Amniotic stem cell (primary cell): ENCODE measurements at regions not wholly inside any gene's neighbourhood (a gene's known extent, or its start where the extent isn't known, plus 50 kb on each side); places are given as distances from the start of the nearest gene placed in this dataset.

Experiments
- DNase-seq: peaks from one replicate; lab custom pipeline; 2025; lab: John Stamatoyannopoulos, UW

DNA sequence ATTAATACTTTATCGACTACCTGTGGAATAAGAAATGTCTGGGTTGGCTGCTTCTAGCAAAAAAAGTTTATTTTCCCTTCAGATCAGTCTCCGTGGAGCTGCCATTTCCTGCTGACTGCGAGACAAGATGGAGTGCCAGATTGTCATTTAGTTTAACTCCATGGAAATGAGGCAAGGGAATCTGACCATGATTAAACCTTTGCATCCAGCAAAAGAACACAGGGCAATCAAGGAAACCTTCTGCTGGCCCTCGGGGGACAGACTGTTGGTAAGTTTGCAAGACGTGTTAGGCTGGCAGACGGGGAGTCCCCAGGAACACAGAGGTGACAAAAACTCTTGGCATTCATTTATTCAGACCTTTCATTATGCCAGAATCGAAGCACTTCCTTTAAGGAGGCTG lies 52.2 kb upstream of the SPACA1 start:
- no peak for DNase-seq

DNA sequence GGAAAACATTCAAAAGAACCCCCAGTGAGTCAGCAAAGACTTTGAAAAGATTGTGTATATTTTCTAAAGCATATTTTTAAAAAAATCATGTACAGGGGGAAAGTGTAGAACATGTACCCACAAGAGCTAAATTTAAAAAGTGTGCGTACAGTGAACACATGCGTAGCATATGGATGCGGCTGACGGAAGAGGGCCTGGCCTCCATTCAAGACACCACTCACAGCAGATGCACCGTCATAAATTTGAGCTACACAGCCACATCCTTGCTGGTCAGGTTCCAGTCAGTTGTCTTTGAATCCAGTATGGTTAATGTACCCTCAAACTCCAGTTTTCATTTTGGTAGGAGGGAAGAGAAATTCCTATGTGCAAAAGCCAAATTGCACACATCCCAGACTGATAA lies 54.3 kb upstream of the SPACA1 start:
- DNase-seq: no peak

GRCh38 chr6:87990871-87991270 lies 56.8 kb upstream of the SPACA1 start:
- no peak for DNase-seq

DNA sequence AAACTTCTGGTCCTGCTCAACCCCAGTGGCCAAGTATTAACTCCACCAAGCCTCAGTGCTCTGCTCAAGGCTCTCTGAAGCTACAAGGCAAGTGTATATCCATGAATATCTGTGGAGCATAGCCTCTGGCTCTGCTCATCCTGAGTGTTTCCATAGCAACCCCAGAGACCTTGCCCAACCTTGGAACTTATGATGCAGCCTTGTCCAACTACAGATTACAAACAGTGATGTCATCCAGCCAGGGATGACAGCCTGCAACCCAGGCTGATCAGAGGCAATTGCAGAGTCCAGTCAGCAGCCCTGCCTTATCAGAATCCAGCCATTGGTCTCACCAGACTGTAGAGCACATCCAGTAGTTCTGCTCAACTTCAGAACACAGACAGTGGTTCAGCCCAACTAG lies 65.5 kb upstream of the SPACA1 start:
- DNase-seq: no peak

- no peak for DNase-seq
Measured at GRCh38 chr6:87979737-87980136, 67.9 kb upstream of the SPACA1 start.

GRCh38 chr6:87976616-87977015 lies 71.0 kb upstream of the SPACA1 start:
- DNase-seq: no peak

- no peak for DNase-seq
Measured at GRCh38 chr6:87975561-87975960, 72.1 kb upstream of the SPACA1 start.

GRCh38 chr6:87972279-87972678 lies 75.4 kb upstream of the SPACA1 start:
- DNase-seq: no peak

DNA sequence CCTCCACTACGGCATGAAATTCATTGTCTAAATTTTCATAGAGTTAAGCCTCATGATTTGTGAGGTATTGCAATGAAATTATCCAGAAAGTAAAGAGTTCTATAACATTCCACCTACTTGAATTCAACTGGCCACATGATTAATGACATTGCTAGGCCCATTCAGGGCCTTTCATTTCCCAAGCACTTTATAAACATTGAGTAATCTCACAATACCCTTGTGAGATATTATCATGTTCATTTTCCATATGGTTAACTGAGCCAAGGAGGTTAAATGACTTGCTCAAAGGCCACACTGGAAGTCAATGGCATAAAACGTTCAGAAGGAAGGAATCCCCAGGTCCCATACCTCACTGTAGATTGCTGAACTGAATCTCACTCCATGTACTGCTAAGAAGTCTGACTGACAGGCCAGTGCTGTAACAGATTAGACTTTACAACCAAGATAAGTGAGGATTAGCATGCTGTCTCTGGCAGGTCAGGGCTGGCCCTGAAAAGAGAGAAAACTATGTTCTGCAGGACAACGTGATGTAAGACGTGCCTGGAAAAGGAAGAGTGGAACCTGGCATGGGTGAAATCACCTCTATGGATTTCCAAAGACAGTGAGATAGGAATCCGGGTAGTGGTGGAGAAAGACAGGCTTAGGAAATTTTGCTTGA lies 75.9 kb upstream of the SPACA1 start:
- no peak for DNase-seq

DNA sequence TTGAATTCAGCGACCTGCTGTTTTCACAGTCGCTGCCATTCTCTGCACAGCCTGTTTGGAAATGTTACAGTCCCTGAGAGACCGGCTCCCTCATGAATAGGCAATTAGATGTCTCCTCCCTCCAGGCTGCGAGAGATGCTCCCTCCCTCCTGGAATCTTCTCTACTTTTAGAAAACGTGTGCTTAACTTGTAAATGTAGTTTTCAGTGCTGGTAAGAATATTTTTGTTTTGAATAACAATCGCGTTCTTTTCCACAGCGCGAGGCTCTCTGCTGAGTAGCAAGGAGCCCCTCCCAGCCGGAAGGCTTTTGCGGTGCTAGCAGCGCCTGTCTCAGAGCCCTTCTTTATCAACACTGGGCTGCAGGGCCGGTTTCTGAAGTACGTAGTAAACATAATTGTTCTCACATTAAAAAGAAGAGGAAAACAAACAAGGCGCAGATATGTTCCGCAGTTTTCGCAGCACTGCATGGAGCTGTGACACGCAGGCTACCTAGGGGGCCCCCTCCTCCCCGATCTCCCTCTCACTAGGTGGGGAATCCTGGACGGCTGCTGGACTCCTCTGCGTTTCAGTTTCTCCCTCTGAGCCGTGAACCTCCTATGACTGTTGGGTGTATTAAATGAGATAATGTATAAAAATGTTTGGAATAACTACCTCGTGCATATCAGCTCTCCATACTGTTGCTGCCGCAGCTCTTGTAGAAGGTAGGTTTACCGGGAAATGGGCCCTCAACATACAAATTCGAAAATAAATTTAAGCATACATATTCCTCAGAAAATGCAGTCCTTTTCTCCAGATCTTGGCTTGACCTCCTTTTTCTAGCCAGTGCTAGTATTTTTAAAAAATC lies 79.0 kb upstream of the SPACA1 start:
- DNase-seq: no peak

DNA sequence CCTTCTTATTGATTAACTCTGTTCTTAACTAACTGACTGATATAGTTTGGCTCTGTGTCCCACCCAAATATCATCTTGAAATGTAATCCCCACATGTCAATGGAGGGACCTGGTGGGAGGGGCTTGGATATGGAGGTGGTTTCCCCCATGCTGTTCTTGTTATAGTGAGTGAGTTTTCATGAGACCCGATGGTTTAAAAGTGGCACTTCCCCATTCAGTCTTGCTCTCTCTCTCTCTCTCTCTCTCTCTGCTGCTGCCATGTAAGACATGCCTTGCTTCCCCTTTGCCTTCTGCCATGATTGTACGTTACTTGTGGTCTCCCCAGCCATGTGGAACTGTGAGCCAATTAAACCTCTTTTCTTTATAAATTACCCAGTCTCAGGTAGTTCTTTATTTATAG lies 81.8 kb upstream of the SPACA1 start:
- no peak for DNase-seq

GRCh38 chr6:87959083-87959482 lies 88.6 kb upstream of the SPACA1 start:
- no peak for DNase-seq

DNA sequence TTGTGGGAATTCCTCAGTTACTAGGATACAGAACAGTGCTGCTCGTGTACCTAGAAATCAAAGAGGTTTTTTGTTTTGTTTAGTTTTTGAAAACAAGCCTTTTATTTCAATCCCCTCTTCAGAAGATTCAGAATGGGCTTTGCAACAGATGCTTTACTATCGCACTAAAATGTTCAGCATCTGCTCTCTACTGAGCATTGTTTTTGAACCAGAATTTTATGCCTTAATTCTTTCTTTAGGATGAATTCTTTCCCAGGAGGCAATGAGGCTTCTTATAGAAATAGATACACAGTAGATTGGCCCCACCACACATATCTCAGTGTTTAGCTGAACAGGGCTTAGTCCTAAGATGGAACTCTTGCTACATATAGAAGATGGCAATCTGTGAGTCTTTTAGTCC lies 95.9 kb upstream of the SPACA1 start:
- no peak for DNase-seq

DNA sequence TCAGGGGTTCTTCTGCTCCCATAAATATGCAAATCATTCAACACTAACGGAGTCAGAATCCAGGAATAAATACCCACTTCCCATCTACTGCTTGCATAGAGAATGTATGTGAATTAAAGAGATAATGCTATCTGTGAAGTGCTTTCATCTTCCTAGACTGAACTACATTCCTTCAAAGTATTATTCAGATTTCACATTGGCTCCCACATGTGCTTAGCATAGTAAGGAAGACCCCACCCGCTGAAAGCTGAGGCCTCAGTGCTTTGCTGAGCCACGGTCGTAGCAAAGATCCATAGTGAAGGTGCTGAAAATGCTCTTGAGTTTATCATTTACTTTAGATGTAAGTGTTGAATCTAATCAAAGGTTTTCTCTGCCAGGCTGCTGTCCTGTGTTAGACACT lies 97.0 kb upstream of the SPACA1 start:
- no peak for DNase-seq

- no peak for DNase-seq
Measured at GRCh38 chr6:87949194-87949593, 98.4 kb upstream of the SPACA1 start.

GRCh38 chr6:87946669-87947068 lies 101.0 kb upstream of the SPACA1 start:
- DNase-seq: no peak

GRCh38 chr6:87945966-87946365 lies 101.7 kb upstream of the SPACA1 start:
- DNase-seq: no peak

DNA sequence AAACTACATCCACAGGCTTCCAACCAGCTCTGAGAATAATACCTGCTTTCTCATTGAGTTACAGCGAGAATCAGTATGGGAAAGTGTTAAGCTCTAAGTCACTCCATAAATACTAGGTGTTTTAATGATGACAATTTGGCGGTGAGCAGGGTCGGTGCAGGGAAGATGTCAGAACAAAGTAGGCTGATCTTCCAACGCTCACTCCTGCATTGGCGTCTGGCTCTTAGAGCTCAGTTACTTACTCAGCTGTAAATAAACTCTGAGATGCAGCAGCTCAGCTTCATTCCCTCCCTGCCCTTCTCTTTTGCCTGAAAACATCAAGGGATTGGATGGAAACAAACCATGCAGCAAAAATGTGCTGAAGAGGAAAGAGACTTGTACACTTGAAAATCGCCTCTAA lies 102.5 kb upstream of the SPACA1 start:
- DNase-seq: no peak

DNA sequence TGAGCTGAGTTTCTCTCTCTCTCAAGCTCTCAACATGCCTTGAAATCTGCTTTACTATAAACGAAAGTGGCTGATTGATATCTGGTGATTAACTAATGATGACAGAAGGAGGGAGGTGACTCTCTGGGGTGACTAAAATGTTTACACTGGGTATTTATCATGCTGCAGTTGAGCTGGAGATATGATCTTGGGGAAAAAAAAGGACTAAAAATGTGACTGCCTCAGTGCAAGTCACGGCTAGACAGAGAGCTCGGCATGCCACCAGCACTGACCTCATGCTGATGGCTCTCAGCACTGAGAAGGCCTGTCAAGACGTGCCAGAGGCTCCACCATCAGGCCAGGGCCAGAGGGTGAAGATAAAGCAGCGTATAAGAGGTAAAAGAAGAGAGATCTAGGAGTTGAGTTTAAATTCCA lies 103.1 kb upstream of the SPACA1 start:
- DNase-seq: no peak

GRCh38 chr6:87943191-87943590 lies 104.5 kb upstream of the SPACA1 start:
- DNase-seq: no peak

GRCh38 chr6:87941556-87942358 lies 105.9 kb upstream of the SPACA1 start:
- no peak for DNase-seq

DNA sequence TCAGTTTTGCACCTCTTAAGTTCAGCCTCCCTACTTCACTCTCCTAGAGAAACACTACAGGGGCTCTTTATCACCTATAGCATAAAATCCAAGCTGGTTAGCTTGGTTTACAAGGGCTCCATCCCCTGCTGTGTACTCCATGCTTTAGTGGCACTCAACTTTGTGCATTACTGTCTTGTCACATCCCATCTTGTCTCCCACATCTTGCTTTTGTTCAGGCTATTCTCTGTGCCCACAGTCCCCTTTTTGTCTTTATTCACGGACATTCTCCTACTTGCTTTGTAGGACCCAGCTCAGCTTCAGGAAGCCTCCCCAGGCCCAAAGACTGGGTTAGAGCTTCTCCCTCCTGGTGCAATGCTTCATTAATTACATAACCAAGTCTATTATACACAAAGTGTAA lies 107.9 kb upstream of the SPACA1 start:
- DNase-seq: no peak

- no peak for DNase-seq
Measured at GRCh38 chr6:87938287-87938686, 109.4 kb upstream of the SPACA1 start.
